ENCODE measurements at regions not wholly inside any gene's neighbourhood (a gene's known extent, or its start where the extent isn't known, plus 50 kb on each side); places are given as distances from the start of the nearest gene placed in this dataset.

DNA sequence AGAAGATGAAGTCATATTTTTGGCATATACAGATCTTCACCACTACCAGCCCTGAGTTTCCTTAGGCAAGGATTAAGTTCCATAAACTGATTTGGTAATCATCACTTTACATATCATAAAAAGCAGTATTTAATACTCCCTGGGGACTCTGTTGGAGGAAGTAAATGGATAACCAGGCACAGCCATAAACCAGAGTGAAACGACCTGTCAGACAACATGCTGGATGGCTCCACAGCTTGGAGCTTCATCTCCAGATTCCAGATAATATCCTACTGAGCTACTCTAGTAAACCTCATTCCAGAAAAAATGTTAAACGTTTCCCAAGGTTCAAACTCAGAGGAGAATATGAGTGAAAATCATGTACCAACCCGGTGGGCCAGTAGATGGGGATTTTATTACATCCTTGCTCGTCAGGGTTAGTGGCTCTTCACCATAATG, 109.2 kb downstream of the BASP1 start:
- no peak overlapping the region for H3K4me3 ChIP-seq (ENCODE audit: low read depth, low read length)
- no peak for DNase-seq
- H3K27ac ChIP-seq, result no peak overlapping the region
- H3K9me3 ChIP-seq (ENCODE audit: severe bottlenecking), result peaks cover 2% of the 10 kb centered on the region
- H3K36me3 ChIP-seq, result no peaks in the 10 kb centered on the region
- TF ChIP-seq, protein P1, sequence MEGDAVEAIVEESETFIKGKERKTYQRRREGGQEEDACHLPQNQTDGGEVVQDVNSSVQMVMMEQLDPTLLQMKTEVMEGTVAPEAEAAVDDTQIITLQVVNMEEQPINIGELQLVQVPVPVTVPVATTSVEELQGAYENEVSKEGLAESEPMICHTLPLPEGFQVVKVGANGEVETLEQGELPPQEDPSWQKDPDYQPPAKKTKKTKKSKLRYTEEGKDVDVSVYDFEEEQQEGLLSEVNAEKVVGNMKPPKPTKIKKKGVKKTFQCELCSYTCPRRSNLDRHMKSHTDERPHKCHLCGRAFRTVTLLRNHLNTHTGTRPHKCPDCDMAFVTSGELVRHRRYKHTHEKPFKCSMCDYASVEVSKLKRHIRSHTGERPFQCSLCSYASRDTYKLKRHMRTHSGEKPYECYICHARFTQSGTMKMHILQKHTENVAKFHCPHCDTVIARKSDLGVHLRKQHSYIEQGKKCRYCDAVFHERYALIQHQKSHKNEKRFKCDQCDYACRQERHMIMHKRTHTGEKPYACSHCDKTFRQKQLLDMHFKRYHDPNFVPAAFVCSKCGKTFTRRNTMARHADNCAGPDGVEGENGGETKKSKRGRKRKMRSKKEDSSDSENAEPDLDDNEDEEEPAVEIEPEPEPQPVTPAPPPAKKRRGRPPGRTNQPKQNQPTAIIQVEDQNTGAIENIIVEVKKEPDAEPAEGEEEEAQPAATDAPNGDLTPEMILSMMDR (IDR thresholded peaks at IDR 0.05; ENCODE audit: low read depth, low read length), result no peak
- no peaks in the 10 kb centered on the region for H3K27me3 ChIP-seq (ENCODE audit: insufficient read depth, low read depth, severe bottlenecking)

DNA sequence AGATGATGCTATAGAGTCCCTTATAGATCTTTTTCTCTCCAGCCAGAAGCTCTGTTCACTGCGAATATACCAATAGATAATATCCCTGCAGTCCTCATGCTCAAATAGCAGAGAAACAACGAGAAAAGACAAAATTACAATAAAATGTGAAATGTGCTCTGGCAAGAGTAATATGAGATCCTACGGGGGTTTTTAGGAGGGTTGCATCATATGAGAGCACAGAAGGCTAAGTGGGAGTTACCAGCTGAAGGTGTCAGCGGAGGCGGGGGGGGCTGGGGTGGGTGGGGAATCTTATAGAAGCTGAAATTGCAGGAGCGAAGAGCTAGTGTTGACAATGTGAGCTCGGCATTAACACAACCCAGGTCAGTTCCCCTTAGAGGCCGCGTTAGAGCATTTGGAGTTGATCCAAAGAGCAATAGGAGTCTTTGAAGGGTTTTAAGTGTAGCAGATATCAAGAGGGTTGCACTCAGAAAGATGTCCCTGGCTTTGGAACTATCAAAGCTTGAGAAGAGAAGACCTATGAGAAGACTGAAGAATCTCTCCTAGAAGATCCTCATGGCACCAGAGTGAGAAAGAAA, 109.7 kb downstream of the BASP1 start:
- no peaks in the 10 kb centered on the region for H3K27me3 ChIP-seq (ENCODE audit: insufficient read depth, low read depth, severe bottlenecking)
- TF ChIP-seq, protein P1 (IDR thresholded peaks at IDR 0.05; ENCODE audit: low read depth, low read length), result no peak
- no peak overlapping the region for H3K4me3 ChIP-seq (ENCODE audit: low read depth, low read length)
- peaks cover 2% of the 10 kb centered on the region for H3K9me3 ChIP-seq (ENCODE audit: severe bottlenecking)
- no peak overlapping the region for H3K27ac ChIP-seq
- H3K36me3 ChIP-seq, result no peaks in the 10 kb centered on the region
- DNase-seq, result no peak

DNA sequence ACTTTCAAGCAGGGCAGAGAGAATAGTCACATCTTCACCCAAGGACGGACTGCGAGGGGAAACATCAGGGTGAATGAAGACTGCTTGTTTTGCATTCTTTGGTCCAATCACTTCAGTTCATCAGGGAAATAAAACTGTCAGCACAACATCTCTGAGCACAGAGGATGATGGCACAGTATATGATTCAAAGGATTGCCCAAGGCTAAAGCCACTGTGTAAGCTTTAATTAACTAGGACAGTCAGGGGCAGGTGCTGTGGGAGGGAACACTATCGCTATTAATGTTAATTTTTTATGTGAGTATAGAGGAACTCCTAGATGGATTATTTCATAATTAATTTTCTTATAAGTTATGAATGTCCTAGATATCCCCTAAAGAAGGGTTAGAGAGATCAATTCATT, 112.1 kb downstream of the BASP1 start:
- Histone ChIP-seq H3K9me3 (ENCODE audit: severe bottlenecking) (no peaks in the 10 kb centered on the region), H3K4me3 (ENCODE audit: low read depth, low read length) (no peak overlapping the region), H3K27ac (no peak overlapping the region), H3K36me3 (no peaks in the 10 kb centered on the region), H3K27me3 (ENCODE audit: insufficient read depth, low read depth, severe bottlenecking) (no peaks in the 10 kb centered on the region)
- DNase-seq, result no peak
- TF ChIP-seq, protein P1 (IDR thresholded peaks at IDR 0.05; ENCODE audit: low read depth, low read length), result no peak

DNA sequence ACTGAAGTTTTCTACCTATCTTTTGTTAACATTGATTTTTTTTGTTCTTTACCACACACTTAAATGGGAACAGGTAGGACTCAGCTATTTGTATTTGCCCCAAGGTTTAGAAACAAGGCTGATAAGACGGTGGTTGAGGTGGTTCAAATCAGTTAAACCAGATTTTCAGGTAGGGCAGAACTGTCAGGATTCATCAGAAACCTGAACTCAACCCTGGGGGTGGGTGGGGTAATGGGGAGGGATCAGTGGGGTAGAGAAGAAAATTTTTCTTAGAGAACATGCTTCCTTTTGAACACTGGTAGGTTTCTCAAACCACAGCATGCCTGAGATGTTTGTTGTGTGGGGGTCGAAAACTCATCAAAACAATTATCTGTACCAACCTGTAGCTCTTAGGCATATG, 113.0 kb downstream of the BASP1 start:
- Histone ChIP-seq H3K27me3 (ENCODE audit: insufficient read depth, low read depth, severe bottlenecking) (no peaks in the 10 kb centered on the region), H3K4me3 (ENCODE audit: low read depth, low read length) (no peak overlapping the region), H3K36me3 (no peaks in the 10 kb centered on the region), H3K9me3 (ENCODE audit: severe bottlenecking) (no peaks in the 10 kb centered on the region), H3K27ac (no peak overlapping the region)
- no peak for DNase-seq
- TF ChIP-seq, protein P1 (IDR thresholded peaks at IDR 0.05; ENCODE audit: low read depth, low read length), result no peak

DNA sequence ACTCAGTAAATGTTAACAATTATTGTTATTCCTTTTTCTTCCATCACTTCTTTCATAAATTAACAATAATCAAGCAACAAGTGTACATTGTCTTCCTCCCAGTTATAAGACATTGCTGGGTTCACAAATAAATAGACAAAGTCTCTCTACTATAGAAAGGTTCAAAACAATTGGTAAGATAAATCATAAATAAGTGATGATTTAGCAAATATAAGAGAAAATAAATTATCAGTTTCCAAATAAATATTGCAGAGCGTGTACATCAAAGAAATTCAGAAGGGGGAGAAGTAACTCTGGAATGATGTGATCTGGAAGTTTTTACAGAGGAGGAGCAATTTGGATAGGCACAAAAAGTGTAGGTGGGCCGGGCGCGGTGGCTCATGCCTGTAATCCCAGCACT, 114.2 kb downstream of the BASP1 start:
- Histone ChIP-seq H3K9me3 (ENCODE audit: severe bottlenecking) (no peaks in the 10 kb centered on the region), H3K36me3 (no peaks in the 10 kb centered on the region), H3K27me3 (ENCODE audit: insufficient read depth, low read depth, severe bottlenecking) (no peaks in the 10 kb centered on the region), H3K4me3 (ENCODE audit: low read depth, low read length) (no peak overlapping the region), H3K27ac (no peak overlapping the region)
- DNase-seq, result no peak
- TF ChIP-seq, protein P1 (IDR thresholded peaks at IDR 0.05; ENCODE audit: low read depth, low read length), result no peak

- H3K27ac ChIP-seq, result no peak overlapping the region
- H3K9me3 ChIP-seq (ENCODE audit: severe bottlenecking), result peaks cover 5% of the 10 kb centered on the region
Measured at GRCh38 chr5:17333755-17334154, 116.3 kb downstream of the BASP1 start.

More at GRCh38 chr5:17333755-17334154, 116.3 kb downstream of the BASP1 start:
- TF ChIP-seq, protein P1 (IDR thresholded peaks at IDR 0.05; ENCODE audit: low read depth, low read length), result no peak
- DNase-seq, result no peak
- Histone ChIP-seq H3K36me3 (no peaks in the 10 kb centered on the region), H3K4me3 (ENCODE audit: low read depth, low read length) (no peak overlapping the region), H3K27me3 (ENCODE audit: insufficient read depth, low read depth, severe bottlenecking) (no peaks in the 10 kb centered on the region)
